Astrocyte of the spinal cord (primary cell): ENCODE measurements at regions not wholly inside any gene's neighbourhood (a gene's known extent, or its start where the extent isn't known, plus 50 kb on each side); places are given as distances from the start of the nearest gene placed in this dataset.

ENCODE experiments used
- DNase-seq: peaks from one replicate; pipeline ENCODE4 v3.0.0; 2011; ENCODE audit warnings: low read depth, low spot score
- H3K4me3 ChIP-seq: 2 replicates; pipeline ENCODE4 v1.5.1; 2011; ENCODE audit warnings: low read depth, mild to moderate bottlenecking, low read length, moderate library complexity
- in situ Hi-C: cut with HindIII; loops from 2 replicates; pipeline ENCODE4 v1.10.0; 2017; ENCODE audit warnings: low sequenced_read_pairs
- TF ChIP-seq, protein P1 (sequence below): IDR thresholded peaks from 2 replicates; pipeline ENCODE4 v1.5.1; 2012; ENCODE audit warnings: low read depth, mild to moderate bottlenecking, low read length, inconsistent platforms

DNA sequence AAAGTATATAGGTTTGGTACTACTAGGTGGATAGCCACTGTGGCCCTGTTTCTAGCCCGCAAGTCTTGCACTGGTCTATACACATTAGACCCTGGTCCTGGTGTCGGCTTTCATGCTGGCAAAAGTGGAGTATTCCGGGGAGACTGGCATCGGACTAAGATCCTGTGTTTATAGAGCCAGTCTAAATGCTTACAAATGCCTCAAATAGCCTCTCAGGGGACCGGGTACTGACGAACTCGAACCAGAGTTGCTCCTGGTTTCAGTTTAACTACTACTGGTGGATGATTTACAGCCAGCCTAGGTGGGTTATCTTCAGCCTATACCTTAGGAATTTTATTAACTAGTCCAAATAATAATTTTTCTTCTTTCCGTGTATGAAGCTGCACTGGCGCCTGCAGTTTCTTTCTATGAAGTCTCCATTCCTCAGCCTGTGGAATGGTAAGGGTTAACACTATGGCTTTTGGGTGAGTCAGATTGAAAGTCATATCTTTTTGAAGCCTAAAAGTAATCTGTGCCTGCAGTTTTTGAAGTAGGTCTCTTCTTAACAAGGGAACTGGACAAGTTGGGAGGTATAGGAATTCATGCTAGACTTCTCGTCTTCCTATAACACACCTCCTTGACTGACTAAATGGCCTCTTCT is 51.3 kb downstream of the OR10H4 start:
- no peak for DNase-seq
- H3K4me3 ChIP-seq = no peak overlapping the region
- TF ChIP-seq, protein P1, sequence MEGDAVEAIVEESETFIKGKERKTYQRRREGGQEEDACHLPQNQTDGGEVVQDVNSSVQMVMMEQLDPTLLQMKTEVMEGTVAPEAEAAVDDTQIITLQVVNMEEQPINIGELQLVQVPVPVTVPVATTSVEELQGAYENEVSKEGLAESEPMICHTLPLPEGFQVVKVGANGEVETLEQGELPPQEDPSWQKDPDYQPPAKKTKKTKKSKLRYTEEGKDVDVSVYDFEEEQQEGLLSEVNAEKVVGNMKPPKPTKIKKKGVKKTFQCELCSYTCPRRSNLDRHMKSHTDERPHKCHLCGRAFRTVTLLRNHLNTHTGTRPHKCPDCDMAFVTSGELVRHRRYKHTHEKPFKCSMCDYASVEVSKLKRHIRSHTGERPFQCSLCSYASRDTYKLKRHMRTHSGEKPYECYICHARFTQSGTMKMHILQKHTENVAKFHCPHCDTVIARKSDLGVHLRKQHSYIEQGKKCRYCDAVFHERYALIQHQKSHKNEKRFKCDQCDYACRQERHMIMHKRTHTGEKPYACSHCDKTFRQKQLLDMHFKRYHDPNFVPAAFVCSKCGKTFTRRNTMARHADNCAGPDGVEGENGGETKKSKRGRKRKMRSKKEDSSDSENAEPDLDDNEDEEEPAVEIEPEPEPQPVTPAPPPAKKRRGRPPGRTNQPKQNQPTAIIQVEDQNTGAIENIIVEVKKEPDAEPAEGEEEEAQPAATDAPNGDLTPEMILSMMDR = no peak
- in situ Hi-C loops = no loop called here

DNA sequence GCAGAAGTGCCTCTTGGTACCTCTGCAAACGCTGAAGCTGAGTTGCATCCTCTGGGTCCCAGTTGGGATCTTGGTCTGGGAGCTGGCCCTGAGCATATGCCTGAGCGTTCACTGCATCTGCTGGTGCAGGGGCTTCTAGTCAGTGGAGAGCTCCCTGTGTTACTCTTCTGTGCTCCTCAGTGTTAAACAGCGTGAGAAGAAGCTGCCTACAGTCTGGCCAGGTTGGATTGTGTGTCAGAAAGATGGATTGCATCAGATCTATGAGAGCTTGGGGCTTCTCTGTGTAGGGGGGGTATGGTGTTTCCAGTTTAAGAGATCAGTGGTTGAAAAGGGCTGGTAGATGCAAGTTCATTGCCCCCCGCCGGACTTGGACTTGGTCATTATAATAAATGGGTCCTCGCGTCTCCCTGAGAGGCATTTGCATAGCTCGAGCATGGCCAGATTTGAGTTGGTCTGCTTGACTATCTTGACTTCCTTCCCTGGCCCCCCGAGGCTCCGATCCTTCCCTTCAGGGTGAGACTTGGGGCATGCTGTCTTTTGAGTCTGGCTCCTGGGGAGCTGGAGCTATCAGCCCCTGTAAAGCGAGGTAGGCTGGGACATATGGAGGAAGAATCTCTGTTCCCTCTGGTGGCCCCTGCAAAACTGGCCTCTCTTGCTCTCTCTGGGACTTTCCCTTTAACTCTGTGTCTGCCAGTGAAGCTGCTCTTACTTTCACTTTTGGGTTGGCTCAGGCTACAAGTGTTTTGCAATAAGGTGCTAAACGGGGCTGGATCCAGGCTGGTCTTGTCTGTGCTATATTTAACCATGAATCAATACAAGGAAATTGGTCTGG is 52.9 kb downstream of the OR10H4 start:
- in situ Hi-C loops = no loop called here
- TF ChIP-seq, protein P1 = no peak
- peak; percentile 45 for DNase-seq
- H3K4me3 ChIP-seq = no peak overlapping the region

DNA sequence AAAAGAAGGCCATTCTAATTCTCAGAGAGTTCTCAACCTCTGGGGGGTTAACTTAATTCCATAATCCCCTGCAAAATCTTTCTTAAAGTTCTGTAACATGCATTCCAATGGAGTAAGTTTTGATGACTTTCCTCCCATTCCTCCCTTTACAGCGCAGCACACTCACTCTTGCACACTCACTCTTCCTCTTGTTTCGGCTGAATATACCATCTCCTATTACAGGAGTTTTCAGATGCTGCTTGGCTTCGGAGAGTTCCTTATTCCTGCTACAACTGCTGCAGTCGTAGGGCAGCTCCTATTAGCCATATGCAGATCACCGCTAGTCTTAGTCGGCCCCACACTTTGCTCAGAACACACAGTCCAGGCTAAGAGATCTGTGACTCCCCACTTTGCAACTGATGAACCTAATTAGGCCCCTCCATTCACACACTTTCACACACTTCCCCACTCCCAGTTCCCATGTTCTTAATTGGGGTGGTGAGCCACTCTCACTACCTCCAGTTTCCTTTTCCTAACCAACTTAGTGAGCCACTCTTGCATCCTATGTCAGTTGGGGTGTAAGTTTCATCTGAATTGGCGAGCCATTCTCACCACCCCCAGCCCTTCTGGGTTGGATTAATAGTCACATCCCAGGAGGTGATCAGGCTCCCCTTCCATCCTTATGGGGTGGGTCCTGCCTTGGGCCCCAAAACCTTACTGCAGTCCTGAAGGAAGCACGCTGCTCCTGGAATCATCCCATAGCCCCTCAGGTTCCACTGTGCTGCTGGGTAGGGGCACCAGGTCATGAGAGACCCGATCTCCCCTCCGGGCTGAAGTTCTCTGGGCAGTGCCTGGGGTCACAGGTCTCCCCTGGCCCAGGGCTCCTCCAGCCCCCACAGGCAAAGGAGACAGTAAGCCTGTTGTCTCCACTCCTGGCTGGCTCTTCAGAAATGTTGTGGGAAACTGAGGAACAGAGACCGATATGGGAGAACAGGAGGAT is 53.9 kb downstream of the OR10H4 start:
- TF ChIP-seq, protein P1 = no peak
- no peak for DNase-seq
- H3K4me3 ChIP-seq = no peak overlapping the region
- in situ Hi-C loops = no loop called here

DNA sequence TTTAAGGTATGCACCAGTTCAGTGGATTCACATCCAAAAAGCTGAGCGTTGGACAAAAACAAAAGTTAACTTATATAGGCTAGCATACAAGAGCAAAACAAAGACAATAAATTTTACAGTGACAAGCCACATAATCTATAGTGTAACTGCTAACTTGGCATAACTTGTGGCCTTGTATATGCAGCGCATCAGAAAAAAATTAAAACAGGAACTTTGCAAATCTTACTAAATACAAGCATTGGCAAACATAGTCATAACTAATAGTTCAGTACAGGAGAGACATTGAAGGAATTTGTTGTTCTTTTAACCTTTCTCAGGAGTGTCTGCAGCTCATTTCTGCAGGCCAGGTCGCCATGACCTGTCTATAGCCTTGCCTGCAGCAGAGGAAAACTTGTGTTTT is 54.6 kb downstream of the OR10H4 start:
- in situ Hi-C loops = no loop called here
- TF ChIP-seq, protein P1 = no peak
- DNase-seq = no peak
- no peak overlapping the region for H3K4me3 ChIP-seq

DNA sequence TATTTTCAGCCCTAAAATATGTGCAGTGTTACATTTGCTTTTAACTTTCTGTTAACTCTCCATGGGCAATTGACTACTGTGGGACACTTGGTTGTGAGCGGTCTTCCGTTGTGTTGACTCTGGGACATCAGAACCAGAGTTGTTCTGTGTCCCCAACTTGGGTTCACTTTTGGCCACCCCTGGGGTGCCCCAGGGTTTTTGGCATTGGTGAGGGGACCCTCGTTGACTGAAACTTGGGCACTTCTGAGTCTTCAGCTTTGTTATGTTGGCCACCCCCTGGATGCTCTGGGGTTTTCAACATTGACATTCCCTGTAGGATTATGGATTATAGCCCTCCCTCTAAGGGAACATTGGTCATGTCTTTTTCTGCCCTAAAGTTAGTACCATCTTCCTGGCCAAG is 57.1 kb downstream of the OR10H4 start:
- no peak for DNase-seq
- in situ Hi-C loops = no loop called here
- no peak overlapping the region for H3K4me3 ChIP-seq
- TF ChIP-seq, protein P1 = no peak

DNA sequence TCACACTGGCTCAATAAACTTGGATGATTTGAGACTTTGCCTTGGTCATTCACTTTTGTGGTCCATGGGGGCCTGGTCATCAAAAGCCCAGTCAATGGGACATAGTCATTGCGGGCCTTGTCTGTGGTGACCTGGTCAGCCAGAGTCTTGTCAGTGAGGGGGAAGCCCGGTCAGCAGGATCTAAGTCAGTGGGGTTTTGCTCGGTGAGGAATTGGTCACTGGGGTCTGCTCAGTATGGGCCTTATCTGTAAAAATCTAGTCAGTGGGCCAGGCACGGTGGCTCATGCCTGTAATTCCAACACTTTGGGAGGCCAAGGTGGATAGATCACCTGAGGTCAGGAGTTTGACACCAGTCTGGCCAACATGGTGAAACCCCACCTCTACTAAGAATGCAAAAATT is 63.7 kb upstream of the TPM4 start:
- DNase-seq = no peak
- no peak overlapping the region for H3K4me3 ChIP-seq
- in situ Hi-C loops = no loop called here
- TF ChIP-seq, protein P1 = no peak
